Activated CD4-positive, alpha-beta T cell treated with anti-CD3 and anti-CD28 coated beads for 4 hours (primary cell): ENCODE measurements at regions not wholly inside any gene's neighbourhood (a gene's known extent, or its start where the extent isn't known, plus 50 kb on each side); places are given as distances from the start of the nearest gene placed in this dataset.
"Not testable (repeated sequence)": the region's sequence is repeated elsewhere in the genome, so short reads cannot be mapped to it uniquely, and the experiment has no call there.

Experiments
- DNase-seq, 2 donors: peaks; one replicate each; pipeline ENCODE4 v3.0.0-alpha.2; 2020

DNA sequence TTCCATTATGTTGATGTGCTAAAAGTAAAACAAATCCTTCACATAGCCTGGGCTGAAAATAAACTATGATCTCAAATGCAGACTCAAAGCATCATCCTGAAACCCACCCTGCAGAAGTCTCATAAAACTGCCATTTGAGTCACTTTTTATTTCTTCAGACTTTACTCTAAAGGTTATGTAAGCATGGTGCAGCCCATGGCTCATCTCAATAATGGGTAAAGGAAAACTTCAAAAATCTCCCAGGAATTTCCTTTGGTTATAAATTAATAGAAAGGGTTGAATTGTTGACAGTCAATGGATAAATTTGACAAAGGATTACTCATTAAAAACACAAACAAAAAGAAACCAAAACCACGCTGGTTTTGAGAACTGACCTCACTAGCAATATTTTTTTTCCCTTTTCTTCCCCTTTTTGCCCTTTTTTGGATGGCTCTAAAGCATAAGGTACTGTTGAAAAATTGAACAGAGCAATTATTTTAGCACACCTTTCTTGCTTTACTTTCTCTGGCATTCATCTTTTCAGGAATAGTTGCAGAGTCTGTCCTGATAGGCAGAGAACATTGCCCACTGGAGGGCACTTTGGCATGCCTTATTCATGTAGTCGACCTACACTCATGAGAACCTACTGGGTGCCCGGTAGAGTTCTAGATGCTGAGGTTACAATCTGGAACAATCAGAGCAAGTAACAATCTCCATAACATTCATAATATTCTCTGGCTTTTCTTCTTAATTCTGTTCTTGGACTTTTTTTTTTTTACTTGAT, 191.4 kb downstream of the TMEM167A start:
- DNase-seq, result no peak

DNA sequence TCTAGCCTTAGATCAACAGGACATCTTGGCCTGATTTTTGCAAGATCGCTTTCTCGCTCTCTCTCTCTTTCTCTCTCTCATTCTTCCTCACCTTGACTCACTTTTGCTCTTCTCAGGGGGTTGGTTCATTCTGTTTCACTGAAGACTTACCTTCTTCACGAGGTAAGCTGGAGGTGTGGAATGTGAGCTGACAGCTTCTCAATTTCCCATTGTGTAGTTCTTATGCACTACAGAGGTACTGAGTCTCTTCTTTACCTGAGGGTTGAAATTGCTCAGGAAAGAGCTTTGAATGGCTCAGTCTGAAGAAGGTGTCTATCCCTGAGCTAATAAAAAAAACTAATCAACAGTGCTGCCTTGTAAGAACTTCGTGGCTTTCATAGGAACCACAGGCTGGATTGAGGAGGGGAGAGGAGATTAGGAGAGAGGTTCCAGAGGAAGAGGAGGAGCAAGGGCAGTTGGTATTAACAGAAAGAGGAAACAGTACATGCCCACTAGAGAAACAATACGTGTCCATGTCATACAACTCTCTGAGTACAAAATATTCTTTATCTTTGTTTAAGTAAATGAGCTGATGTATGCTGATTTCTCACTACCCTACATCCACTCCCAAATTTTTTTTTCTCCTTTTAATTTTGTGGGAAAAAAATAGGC, 192.2 kb downstream of the TMEM167A start:
- no peak for DNase-seq

DNA sequence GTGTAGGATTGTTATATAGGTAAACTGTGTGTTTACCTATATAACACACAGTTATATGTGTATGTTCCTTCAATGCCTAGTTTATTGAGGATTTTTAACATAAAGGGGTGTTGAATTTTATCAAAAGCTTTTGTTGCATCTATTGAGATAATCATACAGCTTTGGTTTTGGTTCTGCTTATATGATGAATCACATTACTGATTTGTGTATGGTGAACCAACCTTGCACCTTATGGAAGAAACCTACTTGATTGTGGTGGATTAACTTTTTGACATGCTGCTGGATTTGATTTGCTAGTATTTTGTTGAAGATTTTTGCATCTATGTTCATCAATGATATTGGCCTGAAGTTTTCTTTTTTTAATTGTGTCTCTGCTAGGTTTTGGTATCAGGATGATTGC, 194.9 kb downstream of the TMEM167A start:
- DNase-seq, result no peak

DNA sequence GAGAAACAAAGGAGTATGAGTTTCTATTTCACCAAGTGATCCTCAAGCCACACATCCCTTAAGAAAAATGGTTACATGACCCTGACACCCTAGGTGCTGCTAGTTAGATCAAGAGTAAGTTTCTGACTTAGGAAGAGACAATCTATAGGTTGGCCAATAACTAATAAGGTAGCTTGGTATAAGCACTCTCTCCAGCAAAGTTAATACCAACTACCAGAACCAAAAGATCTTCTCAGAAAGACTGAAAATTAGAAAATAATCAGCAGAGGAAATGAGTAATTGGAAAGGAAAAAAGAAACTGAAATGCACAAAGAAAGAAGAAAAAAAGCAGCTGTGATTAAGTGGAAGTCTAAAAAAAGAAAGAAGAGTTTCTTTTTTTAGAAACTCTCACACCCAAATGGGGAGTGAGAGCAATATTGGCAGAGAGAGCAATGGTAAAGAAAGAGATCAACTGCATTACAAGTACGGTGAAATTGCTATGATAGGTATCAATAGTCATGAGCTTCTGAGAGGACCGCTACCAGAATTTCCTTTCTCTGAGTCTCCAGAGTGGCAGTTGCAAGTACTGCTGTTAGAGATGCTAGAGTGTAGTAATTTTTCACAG, 195.5 kb downstream of the TMEM167A start:
- DNase-seq, result no peak

DNA sequence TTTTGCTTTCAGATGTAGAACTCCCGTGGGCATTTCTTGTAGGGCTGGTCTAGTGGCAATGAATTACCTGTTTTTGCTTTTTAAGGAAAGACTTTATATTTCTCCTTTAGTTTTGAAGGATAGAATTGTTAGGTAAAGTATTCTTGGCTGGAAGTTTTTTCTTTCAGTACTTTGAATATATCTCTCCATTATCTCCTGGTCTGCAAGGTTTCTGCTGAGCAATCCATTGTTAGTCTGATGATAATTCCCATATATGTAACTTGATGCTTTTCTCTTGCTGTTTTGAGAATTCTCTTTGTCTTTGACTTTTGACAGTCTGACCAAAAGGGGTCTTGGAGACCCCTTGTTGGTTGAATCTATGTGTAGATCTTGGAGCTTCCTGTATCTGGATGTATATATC, 198.1 kb downstream of the TMEM167A start:
- DNase-seq, result no peak

DNA sequence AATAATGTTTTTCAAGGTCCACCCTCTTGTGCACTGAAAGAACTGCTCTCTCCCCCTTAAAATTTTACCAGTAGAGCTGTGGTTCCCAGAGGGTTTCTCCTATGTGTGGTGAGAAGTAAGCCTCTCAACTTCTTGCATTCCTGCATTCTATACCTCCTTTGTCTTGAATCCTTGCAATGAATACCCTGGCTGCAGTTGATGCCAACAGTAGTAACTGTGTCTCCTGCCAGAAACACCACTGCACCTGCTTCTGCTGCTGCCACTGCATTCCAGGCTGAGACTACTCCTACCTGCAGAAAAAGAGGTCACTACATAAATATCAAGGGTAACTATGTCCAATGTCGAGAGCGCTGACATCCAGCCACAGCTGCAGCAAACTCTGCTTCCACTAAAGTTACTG, 203.7 kb downstream of the TMEM167A start:
- no peak for DNase-seq

DNA sequence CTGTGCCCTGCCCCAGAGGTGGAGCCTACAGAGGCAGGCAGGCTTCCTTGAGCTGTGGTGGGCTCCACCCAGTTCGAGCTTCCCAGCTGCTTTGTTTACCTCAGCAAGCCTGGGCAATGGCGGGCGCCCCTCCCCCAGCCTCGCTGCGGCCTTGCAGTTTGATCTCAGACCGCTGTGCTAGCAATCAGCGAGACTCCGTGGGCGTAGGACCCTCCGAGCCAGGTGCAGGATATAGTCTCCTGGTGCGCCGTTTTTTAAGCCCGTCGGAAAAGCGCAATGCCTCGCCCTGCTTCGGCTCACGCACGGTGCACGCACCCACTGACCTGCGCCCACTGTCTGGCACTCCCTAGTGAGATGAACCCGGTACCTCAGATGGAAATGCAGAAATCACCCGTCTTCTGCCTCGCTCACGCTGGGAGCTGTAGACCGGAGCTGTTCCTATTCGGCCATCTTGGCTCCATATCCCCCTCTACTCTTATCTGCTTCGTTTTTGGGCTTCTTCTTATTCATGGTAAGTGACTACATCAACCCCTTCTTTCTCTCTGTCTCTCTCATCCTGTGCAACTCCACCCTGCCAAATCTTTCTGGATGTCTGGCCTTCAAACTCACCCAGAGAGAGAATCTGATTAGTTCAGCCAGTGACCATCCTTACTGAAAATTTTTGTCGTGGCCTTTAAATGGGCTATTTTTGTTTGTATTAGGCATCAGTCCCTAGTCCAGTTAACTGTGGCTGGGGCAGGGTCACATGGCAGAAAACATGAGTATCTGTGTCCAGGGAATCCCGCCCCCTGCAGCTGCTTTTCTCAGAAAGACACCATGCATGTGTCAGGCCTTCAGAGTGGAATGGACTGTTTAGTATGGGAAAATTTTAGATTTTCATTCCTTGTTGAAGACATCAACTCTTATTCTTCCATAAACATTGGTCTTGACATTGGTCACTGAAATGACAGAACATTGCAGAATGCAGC, 204.6 kb downstream of the TMEM167A start:
- DNase-seq, result not testable (repeated sequence)

DNA sequence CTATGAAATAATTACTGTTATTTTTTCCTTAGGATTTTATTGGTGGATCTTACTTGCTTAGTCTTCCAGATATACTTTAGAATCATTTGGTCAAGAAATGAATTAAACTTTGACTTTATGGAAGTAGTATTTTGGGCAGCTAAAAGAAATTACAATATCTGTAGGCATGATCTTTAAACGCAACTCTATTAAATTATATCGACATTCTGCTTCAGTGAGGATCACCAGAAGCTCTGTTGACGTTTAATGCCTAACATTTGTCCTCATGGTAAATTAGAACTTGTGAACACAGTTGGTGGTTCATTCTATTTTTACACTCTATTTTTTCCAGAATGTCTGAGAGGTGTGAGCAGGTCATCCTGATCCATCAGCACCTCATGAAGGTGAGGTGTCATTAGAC, 211.6 kb downstream of the TMEM167A start:
- DNase-seq, result no peak

DNA sequence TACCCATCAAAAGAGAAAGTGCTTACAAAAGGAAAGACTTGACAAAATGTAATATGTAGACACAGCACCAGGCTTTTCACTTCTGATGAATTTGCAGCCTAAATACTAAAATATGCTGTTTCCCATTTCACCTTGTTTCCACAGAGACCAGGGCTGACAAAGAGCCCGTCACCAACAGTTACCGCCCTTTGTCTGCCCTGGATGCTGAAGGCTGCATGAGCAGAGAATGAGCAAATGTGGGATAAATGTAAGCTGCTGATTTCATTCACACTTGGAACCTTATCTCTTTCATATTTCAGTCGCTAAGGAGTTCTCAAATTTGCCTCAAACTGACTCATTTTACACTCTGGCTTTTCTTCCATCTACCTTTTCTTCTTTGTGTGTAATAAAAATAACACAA, 213.9 kb downstream of the TMEM167A start:
- no peak for DNase-seq

DNA sequence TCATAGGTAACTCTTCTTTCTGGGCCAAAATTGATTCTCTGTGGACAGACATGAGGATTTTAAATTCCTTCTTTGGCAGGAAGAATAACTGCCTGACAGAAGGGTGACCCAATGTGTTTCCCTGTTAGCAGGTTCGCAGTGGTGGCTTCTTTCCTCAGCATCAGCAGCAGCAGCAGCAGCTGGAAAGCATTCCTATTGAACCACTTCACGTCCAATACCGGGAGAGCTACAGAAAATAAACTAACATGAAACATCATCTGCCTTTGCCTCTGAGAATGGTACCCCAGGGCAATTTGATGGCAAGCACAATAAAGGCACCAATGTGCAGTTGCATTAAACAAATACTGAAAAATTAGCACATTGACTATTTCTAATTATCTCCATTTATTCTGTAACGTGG, 214.5 kb downstream of the TMEM167A start:
- no peak for DNase-seq

DNA sequence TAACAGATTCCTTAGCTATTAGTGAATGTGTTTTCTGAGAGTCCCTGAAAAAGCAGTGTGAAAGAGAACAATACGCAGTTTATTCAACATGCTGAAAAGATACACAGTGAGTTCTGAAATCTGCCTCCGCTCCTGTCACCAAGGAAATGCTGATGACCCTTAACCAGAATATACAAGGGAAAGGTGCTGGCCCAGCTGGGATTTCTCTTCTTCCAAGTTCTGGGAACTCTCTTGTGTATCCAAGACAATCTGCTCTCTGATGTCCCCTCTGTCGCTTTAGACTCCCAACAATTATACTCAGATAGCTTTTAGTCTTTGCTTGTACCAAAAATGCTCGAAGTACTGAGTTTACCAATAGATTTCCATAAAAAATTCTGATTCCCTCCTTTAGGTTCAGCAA, 214.9 kb downstream of the TMEM167A start:
- no peak for DNase-seq

DNA sequence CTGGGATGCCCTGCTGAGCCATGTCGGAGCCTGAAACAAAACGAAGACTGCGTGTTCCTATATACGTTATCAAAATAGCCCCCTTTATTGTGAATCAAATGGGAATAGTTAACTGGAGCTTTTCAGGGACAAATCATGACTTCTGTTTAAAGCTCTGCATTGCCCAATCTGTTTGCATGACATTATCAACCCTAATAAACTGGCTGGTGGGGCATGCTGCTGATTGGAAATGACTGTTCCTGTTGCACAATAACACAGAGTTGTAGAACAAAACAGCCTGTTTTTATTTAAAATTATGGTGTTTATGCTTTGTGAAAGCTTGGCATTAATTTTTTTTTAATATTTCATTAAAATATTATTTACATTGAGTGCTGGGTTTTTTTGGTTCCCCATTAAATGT, 215.5 kb downstream of the TMEM167A start:
- no peak for DNase-seq

DNA sequence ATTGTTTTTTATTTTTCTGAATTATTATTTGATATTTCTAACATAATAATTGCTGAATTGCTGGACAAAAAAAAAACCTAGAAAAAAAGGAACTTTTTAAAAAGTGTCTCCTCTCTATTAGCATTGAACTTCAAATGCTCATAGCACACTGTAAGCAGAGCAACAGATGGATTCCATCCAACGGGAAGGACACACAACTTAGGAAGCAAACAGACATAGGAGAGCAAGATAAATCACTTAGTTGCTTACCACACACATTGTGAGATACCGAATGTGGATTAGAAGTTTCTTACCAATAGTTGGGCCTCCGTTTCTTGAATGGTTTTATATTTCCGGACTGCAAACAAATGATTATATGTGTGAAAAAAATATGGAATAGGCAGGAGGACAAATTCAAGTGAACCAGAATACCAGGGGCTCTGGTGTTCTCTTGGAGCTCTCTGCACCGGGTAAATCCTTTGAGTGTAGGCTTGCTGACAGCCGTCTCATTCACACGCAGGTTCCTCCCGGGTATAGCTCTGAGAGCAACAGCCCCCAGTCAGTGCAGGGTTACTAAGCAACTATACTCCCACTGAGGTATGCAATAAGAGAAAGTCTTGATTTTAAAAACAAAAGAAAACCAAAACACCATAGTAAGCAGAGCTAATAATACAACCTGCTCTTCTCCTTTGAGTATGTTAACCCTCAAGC, 217.6 kb downstream of the TMEM167A start:
- no peak for DNase-seq

DNA sequence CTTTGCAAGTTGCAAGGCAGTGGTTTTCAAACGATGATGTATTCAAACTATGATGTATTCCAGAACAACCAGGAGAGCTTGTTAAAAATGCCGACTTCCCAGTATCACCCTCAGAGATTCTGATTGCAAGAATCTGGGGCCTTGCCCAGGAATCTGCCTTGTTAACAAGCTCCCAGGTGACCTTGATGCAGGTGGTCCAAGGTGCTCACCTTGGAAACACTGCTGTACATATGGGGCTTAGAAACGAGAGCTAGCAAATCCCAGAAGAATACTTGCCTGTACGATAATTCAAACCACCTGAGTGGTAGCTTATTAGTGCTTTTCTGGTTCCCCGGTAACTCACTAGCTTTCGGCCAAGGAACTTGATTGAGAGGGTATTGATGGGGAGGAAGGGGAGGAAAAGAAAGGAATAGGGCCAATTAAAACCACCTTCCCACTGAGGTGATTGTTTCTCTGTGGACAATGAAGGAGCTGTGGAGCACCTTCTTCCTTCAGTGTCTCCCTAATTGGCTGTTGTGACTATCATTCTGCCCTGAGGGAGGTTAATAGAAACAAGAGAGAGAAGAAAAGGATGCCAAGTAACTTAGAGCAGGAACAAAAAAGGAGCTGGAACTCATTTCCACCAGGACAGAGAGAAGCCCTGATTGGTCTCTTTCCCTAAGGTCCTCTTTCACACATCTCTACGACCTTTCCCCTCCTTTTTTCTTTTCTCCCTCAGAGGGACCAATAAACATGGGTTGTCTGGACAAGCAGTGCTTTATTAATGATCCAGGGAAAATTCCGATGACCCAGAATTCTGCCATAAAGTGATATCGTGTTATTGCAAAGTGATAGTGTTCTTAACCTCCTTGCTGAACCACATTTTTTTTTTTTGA, 218.8 kb downstream of the TMEM167A start:
- DNase-seq, result no peak

DNA sequence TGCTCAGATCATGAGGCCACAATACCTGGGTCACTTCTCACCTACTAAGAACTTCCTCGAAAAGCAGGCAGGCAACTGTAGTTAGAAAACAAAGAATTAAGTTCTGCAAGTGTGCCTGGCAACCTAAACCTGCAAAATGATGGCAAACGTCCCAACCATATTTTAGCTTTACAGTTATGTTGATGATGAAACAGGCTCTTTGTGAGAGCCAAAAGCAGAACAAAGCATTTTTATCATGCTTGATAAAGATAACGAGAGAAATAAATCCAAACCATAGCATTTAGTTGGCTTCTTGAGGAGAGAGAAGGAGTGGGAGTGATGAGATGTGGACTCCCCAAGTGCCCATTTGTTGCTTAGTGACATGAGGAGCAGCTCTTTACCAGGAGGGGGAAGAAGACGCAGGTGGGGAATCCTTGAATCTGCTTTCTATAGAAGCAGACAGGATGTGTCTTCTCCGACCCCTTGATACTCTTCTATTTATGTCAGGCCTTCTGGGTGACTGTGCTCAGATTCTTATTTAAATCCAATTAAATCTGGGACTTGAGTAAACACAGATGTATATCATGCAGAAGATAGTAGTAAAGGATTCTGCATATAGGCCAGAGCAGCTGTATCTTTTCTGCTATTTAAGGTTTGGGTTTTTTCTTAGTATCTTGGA, 221.2 kb downstream of the TMEM167A start:
- no peak for DNase-seq

DNA sequence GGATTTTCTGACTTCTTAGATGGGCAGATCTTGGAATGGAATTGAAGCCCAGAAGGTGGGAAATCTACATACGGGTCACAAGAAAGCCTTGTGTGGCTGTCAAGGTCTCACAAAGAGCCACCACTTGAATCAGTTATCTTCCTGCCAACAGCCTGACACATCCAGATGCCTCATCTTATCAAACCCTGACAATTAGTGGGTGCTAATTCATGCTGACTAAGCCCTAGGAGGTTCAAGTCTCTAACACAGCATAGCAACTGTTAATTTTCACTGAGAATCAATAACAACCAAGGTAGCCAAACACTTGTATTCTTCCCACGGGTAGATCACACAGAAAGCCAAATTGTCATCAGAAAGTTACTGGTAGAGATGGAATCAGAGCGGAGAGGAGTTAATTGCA, 222.2 kb downstream of the TMEM167A start:
- no peak for DNase-seq

DNA sequence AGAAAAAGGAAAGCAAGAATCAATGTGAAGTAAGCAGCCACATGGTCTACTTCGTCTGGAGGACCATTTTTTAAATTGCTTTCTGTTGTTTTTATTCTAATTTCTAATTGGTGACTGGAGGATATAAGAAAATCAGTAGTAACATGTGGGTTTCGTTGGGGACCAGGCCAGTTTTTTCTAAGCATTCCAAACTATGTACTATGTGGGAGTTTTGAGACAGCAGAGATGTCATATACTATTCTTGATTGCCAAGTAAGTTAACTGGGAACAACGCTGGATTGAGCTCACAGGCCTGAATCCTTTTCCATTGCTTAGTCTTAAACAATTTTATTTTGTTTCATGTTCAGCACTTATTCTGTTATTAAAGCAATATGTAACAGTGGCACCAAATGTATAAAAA, 225.7 kb downstream of the TMEM167A start:
- no peak for DNase-seq

DNA sequence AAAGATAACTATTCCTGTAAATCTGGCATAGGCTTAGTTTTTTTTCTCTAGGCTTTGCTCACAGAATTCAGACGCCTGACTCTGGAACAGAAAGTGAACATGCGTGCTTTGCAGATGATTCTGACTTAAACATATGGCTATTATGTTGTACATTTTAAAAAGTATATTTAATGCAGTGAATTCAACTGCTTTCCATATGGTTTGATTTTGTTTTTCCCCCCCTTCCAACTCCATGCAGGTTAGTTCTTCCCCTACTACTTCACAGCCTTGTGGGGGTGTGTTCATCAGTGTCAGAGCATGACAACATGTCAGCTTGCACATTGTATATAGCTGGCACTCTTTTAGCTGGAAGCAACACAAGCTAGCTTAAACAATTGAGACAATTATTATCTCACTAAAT, 226.8 kb downstream of the TMEM167A start:
- DNase-seq, result no peak

DNA sequence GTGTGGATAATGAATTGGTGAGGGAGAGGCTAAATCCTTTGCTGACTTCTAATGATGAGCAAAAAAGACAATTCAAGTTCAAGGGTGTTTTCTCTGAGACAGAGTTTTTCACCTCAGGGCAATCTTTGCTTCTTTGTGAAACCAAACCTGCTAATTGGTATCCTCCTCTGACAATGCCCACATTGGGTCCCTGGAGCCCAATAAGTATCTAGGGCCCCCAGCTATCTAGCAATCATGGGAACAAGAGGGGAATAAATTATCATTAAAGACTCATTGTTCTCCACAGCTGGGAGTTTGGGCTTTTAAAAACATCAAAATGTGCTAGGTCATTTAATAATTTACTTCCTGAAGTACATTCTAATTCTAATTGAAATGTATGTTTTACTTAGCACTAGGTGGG, 227.3 kb downstream of the TMEM167A start:
- no peak for DNase-seq

DNA sequence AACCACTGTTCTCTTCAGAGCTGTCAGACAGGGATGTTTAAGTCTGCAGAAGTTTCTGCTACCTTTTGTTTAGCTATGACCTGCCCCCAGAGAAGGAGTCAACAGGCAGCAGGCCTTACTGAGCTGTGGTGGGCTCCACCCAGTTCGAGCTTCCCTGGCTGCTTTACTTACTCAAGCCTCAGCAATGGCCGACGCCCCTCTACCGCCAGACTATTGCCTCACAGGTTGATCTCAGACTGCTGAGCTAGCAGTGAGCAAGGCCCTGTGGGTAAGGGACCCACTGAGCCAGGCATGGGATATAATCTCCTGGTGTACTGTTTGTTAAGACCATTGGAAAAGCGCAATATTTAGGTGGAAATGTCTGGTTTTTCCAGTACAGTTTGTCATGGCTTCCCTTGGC, 229.6 kb downstream of the TMEM167A start:
- no peak for DNase-seq

DNA sequence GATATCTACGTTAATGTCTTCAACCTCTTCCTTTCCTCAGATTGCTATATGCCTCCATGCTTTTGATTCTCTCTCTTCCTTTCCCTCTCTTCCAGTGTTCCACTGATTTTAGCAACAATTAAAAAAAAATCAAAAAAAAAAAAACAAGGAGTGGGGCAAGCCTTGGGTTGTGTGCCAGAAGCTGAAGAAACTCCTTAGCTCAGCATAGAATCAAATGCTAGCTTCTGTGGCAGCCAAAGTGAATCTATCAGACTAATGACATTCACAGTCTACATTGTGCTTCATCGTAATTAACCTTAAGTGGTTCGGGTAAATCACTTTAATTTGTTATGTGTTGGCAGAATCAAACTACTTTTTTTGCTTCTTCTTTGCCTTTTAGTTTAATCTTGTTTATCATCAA, 237.3 kb downstream of the TMEM167A start:
- DNase-seq, result no peak
